NCI-H187 treated with DMSO at 0.1 percent for 48 hours (cell line): ENCODE measurements at regions not wholly inside any gene's neighbourhood (a gene's known extent, or its start where the extent isn't known, plus 50 kb on each side); places are given as distances from the start of the nearest gene placed in this dataset.
"Not testable (repeated sequence)": the region's sequence is repeated elsewhere in the genome, so short reads cannot be mapped to it uniquely, and the experiment has no call there.

ENCODE experiments used
- DNase-seq: peaks from one replicate; lab custom pipeline; 2025; lab: John Stamatoyannopoulos, UW

DNA sequence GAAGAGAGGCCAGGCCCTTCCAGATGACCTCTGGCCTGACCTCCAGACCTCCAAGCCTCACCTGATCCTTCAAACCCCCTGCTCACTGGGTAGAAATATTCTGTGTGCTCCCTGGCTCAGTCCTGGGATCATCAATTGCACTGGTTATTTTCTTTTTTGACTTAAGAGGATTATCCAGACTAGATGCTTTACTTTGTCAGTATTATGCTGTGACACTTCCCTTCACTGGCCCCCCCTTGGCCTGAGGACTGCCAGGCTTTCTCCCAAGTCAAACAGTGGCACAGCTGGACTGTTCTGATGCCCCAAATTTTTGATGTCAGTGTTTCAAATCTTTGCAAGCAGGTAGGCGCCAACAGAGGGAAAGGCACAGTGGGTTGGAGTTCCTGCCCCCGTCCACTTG, 156.3 kb upstream of the SKOR2 start:
- DNase-seq: no peak

DNA sequence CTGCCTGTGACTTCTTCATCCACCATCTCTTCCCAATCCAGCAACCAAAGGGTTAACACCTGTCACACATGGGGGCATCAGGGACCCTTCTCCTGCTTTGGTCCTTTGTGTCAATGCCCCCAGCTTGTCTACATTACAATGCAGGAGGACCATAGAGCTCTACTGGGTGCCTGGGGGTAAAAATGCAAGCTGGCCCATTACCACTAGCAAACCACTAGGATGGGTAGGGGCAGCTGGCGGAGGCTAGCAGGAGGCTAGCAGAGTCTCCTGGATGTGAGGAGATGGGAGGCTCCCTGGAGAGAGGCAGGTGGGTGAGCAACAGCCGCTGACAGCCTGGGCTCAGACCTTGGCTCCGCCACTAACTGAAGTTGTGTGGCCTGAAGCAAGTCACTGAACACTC, 153.4 kb upstream of the SKOR2 start:
- DNase-seq: no peak

DNA sequence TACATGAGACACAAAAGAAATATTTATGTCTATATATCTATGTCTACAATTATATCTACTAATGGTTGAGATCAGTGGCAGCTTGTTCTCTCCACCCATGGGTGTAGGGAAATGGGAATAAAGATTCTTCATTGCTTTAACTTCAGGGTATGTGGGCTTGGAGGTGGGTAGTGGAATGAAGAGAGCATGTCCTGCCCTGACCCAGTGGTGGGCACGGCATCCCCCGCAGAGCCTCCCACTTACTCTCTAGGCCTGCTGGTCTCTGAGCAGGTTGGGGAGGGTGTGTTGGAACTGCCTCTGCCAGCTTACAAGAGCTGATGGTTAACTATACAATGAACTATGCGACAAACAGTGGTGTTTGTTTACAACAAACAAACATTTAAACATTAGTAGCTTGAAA, 152.5 kb upstream of the SKOR2 start:
- no peak for DNase-seq

DNA sequence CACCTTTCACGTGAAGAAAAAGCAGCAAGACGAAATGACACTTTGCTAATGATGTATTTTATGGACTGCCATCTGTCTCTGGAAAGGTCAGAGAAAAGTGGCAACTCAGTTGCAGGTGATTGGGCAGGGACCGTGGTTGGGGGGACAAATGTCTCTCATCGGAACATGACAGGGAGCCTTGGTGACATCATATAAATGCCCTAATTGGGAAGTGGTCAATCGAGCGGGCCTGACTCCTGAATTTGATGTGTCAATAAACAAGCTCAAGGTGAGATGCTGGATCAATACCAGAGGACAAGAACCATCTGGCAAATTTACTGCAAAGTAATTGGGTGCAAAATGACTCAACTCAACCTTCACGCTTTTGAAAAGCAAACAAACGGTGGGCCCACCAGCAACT, 151.9 kb upstream of the SKOR2 start:
- no peak for DNase-seq

DNA sequence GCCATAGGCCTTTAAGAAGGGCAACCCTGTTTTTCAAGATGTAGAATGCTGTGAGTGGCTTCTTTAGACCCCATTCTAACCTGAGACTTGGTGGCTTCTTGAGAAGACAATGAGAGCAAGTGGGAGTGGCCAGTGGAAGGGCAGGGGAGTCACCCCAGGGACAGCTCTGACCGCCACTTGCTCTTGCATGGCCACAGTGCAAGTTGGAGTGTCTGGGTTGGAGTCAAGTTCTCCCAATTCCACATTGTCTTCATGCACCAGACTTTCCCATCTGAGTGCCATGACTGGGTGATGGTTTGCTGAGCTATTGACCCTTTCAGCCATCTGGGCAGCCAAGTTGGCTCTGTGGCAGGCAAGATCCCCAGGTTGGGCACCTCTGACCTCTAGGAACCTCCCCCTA, 148.0 kb upstream of the SKOR2 start:
- no peak for DNase-seq

DNA sequence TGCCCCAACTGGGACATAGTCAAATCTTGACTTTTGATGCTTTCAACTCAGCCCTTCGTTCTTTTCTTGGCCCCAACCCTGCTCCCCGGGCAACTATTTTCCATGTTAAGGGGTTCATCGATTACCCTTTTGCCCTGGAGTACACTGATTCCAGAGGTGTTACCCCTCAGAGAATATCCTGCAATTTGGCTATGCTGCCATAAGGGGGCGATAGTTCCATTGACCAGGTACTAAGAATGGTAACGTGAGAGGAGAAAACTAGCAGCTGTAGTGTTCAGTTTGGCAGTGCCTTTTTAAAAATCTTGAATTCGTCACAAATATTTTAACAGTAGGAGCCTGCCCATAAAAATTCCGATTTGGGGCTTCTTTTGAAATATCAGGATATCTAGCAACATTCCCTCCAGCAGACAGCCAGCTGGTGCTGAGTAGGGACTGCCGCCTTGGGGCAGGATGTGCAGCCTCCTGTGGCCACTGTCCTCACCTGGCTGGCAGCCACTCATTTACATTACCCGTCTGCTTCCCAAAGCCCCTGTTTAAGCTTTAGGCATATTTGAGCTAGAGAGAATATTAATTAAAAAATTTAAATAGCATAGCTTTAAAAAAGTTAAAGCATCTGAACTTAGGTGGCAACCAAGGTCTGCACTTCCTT, 146.3 kb upstream of the SKOR2 start:
- no peak for DNase-seq

DNA sequence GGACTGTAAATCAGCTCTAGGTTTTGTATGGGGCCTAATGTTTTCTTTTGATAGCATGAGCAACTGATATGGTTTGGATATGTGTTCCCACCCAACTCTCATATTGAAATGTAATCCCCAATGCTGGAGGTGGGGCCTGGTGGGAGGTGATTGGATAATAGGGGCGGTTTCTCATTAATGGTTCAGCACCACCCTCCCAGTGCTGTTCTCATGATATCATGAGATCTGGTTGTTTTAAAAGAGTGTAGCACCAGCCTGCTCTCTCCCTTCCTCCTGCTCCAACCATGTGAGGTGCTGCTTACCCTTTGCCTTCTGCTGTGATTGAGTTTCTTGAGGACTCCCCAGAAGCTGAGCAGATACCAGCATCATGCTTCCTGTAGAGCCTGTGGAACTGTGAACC, 140.2 kb upstream of the SKOR2 start:
- DNase-seq: no peak

DNA sequence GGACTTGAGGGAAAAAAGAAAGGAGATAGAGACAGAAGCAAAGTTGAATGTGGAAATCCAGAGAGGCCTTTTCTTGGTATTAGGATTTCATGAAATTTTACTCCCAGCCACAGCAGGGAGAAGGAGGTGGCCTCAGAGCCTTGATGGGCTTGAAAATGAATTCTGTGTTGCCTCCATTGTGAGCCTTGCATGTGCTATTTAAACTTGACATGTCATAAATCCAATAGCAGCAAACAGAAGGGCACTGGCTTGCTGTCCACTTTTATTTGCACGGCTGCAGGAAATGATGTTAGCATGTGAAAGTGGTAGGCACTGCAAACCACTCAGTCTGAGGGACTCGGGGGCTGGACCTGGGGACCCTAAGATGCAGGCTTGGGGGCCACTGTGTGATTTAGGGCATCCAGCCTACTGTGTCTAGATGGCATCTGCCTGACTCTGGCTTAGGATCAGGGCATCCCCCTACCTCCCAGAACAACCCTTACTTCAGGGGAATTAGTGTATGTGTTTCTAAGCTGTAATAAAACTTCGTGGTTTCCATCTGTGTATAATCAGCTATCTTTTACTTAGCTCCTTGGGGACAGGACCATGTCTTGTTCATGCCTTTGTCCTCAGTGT, 139.1 kb upstream of the SKOR2 start:
- no peak for DNase-seq

DNA sequence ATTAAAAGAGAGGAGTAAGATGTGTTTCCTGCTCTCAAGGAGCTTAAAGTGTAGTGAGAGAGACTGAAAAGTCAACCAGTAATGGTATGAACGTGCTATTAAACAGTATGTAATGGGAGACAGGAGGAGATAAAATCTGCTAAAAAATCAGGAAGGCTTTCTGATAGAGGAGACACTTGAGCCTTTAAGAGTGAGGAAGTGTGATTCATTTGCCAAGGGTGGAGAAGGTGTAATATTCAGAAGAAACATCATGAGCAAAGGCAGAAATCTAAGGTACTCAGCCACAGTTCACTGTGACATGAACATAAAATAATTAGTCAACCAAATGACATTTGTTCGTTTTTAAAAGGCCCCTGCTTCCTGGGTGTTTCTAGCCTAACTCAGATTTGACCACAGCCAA, 137.8 kb upstream of the SKOR2 start:
- DNase-seq: no peak

DNA sequence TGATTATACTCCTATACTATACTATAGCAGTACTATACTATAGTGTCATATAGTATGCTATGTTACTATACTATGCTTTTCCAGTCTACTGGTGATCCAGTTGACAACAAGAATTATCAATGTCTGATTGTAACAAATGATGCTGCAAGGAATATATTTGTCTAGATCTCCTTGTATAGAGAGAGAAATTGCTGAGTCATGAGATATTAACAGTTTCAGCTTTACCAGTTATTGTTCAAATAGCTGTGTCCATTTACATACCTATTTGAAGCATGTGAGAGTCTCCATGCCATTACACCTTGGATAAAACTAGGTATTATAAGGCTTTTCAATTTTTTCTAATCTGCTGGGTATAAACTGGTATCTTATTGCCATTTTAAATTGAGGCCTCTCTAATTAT, 136.4 kb upstream of the SKOR2 start:
- DNase-seq: no peak

DNA sequence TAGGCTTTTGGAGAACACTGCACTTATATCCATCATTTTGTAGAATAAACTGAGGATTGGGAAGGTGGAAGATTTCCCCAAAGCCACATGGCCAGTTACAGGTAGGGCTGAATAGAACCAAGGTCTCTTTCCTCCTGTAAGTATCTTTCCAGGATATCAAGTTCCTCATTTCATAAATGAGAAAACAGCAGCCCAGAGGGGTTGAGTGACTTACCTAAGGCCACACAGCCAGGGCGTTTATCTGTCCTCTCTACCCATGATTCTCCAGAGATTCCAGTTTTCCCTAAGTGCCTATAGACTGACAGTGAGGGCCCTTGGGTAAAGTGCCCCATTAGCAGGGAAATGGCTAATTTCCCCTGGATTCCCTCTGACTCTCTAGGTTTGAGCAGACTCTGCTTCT, 132.3 kb upstream of the SKOR2 start:
- DNase-seq: no peak

DNA sequence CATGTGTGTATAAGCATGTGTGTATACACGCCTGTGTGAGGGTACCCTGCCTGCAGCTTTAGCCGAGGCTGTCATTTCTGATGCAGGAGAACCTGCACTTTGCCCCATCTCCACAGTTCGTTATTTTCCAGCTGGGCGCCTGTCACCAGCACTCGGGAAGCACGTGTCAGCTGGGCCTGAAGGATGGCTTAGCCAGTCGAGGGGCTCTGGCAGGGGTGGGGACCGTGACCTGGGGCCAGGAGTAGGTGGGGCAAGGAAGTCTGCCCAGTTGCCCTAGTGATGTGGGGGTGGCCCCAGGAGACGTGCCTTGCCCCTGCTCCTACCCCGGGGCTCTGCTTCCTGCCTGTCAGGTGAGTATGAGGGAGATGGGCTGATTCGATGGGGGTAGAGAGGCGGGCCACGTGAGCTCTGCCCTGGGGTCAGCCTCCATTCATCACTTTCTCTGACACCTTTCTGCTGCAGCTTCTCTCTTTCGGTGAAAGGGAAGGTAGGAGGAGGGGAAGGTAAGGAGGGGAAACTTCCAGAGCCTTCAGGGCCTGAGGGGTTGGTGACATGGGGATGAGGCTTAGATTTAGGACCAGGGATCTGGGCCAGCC, 130.6 kb upstream of the SKOR2 start:
- DNase-seq: no peak

DNA sequence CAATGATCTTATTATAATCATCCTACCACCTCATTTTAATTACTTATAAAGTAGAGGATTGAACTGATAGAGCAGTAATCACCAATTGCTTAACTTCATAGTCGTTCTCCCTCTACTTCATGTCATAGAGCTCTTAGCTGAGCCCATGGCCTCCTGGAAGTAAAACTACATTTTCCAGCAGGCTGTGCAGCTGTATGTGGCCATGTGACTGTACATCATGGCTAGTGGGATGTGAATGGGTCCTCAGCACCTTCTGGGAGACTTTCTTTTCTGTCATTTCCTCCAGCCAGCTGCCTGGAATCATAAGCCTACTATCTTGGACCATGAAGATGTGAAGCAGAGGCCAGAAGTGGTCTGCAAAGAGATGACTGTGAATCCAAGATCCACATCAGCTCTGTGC, 128.7 kb upstream of the SKOR2 start:
- no peak for DNase-seq

DNA sequence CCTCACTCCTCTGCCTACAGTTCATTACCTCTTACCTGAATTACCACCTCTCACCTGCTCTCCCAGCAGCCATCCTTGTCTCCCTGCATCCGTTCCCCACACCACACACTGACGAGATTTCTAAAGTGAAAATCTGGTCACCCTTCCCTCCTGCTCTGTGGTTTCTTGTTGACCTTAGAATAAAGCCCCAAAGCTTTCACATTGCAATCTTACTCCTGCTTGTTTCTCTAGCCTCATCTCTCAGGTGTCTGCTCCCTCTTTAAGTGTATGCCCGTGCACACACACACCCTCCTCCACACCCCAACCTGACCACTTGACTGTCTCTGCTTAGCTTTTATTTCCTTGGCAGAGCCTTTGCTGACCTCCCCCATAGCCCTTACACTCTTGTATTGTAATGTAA, 122.0 kb upstream of the SKOR2 start:
- DNase-seq: no peak

DNA sequence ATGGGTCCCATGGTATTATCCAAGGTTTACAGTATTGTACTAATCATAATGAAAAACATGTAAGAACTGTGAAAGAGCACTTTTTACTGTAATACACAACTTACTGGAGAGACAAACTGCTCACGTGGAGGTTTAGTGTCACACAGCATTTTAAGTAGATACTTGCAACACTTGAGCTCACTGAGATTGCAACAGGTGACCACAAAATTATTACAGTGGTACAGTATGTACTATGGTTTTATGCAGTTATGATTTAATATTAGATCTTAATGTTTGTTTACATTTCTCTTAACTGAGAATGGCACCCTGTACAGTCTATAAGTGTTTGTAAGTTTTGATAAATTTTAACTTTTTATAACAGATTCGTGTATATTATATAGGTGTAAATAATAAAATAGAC, 118.6 kb upstream of the SKOR2 start:
- no peak for DNase-seq

DNA sequence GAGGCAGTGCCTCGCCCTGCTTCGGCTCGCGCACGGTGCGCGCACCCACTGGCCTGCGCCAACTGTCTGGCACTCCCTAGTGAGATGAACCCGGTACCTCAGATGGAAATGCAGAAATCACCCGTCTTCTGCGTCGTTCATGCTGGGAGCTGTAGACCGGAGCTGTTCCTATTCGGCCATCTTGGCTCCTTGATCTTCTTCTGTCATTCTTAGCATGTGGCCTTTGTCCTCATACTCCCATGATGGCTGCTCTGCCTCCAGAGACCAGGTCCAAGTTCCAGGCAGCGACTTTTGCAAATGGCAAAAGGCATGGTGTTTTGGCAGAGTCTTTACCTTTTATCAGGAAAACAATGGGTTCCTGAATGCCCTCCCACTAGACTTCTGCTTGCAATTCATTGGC, 102.6 kb upstream of the SKOR2 start:
- DNase-seq: not testable (repeated sequence)

DNA sequence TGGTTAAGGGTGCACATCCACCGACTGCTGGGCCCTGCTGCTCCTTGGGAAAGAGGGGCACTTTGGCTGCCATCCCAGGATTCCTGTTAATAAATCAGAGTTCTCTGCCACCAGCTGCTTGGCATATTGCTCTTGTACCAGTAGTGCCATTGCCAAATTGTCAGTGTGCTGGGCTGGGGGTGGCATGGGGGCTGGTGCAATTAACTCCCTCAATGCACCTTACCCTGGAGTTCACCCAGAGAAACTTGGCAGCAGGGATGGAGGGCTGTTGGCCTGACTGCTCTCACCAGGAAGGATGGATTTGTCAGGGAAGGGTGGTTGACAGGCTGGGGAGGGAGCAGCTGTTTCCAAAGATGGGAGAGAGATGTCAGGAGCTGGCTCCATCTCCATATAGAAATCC, 94.6 kb upstream of the SKOR2 start:
- no peak for DNase-seq

DNA sequence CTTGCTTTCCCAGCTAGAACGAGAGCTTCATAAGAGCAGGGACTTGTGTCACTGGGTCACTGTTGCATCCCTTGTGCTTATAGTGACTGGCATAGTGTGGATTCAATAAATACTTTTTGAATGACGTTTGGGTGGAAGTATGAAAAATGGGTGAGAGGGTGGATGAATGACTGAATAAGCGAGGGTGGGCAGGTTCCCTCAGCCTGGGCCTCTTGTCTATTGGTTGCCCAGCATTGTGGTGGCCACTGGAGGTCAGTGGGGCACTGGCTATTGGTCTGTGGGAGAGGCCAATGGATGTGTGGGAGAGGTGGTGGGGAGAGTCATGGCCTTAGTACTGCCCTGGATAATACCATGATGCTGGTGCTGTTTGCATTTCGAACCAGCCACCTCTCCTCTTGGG, 93.8 kb upstream of the SKOR2 start:
- DNase-seq: no peak

DNA sequence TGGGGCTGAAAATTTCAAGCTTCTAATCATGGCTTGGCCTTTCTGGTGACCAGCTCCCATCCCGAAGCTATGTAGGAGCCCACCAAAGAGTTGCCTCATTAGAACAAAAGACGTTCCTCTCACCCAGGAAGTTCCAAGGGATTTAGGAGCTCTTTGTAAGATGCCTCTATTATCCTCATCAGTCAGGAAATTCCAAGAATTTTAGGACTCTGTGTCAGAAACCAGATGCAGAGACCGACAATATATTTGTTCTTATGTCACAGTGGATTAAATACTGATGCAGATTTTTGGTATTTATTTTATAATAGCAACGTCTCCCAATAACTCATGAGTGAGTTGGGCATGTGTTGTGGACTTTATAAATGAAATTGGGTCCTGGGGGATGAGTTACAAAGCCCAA, 91.8 kb upstream of the SKOR2 start:
- DNase-seq: no peak

DNA sequence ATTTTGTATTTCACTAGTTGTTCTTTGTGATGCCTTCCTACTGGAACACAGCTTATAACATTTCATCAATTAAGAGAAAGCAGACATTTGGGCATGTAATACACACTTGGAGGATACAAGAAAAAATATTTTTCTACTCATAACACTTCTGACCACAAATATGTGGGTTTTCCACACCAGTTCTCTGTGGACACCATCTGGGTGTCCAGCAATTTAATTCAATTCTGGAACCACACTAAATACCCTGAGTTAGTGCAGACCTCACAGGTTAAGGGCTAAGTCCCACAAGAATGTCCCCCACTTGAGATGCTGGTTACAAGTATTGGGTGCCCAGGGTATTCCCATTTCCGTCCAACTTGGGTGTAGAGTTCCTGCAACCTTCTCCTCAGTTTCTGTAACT, 91.1 kb upstream of the SKOR2 start:
- no peak for DNase-seq

DNA sequence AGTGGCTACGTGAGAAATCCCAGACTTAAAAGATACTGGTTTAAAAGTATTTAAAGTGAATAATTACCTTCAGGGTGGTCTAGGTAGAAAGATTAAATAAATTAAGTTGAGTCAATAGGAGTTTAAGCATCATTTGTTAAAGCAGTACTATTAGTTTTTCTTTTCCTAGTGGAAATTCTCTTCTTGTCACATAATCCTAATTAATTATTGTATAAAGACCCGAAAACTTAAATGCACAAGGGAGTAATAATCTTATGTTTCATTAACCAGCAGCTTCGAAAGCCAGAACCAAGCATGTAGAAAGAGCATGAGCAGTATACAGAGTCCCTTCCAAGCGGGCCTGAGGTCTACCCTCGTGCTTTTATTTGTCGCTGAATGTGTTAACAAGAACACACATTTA, 90.2 kb upstream of the SKOR2 start:
- no peak for DNase-seq

DNA sequence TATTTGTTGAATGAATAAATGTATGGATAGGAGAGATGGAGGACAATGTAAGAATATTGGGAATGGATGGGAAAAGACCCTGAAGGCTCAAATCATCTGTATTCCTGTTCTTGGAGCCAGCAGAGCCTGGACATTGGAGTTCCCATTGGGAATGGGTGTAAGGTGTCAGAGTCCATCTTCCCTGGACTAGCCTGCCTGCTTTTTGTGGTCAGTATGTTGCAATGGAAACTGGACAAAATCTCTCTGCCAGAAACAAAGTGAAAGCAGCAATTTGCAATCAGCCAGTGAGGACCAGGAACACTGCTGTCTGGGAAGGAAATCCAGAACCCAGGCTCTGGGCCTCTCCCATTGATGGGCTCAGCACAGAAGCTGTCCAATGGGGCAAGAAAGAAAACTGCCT, 83.5 kb upstream of the SKOR2 start:
- no peak for DNase-seq

DNA sequence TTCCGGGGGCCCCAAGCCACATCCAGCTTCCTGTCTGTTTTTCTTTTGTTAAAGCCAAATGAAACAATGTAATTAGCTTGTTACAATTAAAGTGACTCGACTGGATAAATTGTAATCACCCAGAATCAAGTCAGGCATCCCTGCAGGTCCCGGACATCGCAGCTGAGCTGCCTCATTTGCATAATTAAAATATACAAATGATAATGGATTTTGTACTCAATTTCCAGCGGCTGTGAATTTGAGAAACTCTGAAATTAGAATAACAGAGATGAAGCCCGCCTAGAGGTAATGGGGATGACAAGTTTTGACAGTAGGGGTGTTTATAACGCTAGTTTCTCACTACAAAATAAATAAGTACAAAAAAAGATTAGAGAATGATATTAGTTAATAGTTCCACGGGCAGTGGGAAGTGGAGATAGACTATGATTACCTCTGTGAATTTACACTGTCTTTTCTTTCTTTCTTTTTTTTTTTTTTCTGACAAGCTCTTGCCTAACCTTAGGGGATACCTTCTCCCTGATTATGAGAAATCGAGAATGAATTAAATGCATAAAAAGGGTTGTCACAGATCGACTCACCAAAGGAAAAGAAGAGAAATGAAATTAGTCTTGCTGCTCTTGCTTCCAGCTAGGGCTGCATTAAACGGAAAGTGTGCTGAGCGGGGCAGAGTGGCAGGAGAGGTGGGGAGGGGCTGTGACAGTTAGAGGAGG, 82.6 kb upstream of the SKOR2 start:
- no peak for DNase-seq
